ENCODE measurements at regions not wholly inside any gene's neighbourhood (a gene's known extent, or its start where the extent isn't known, plus 50 kb on each side); places are given as distances from the start of the nearest gene placed in this dataset.

DNA sequence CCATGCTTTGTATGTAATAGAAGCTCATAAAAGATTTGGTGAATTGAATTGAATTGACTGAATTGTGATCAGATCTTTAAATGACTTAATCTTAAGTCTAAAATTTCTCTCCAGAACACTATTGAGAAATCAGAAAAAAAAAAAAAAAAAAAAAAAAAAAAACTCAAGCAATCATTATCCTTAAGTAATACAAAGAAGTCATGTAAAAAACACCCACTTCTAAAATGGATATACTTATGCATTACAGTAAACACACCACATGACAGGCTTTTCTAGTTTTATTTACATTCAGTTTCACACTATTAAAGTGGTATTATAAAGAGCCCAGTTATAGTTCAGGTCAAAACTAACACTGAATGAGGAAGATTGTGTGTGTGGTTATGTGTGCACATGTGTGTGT is 84.9 kb upstream of the GLS start:
- no peak for TF ChIP-seq POLR2A (IDR thresholded peaks at IDR 0.05; ENCODE audit: extremely low read depth, insufficient read length)
- TF ChIP-seq, protein P1, sequence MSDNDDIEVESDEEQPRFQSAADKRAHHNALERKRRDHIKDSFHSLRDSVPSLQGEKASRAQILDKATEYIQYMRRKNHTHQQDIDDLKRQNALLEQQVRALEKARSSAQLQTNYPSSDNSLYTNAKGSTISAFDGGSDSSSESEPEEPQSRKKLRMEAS (IDR thresholded peaks at IDR 0.05; ENCODE audit: low read depth, low read length), result no peak
- TF ChIP-seq, protein P2, sequence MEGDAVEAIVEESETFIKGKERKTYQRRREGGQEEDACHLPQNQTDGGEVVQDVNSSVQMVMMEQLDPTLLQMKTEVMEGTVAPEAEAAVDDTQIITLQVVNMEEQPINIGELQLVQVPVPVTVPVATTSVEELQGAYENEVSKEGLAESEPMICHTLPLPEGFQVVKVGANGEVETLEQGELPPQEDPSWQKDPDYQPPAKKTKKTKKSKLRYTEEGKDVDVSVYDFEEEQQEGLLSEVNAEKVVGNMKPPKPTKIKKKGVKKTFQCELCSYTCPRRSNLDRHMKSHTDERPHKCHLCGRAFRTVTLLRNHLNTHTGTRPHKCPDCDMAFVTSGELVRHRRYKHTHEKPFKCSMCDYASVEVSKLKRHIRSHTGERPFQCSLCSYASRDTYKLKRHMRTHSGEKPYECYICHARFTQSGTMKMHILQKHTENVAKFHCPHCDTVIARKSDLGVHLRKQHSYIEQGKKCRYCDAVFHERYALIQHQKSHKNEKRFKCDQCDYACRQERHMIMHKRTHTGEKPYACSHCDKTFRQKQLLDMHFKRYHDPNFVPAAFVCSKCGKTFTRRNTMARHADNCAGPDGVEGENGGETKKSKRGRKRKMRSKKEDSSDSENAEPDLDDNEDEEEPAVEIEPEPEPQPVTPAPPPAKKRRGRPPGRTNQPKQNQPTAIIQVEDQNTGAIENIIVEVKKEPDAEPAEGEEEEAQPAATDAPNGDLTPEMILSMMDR (IDR thresholded peaks at IDR 0.05; ENCODE audit: low read depth, low read length), result no peak

All from NB4 (cell line).